ENCODE measurements at regions not wholly inside any gene's neighbourhood (a gene's known extent, or its start where the extent isn't known, plus 50 kb on each side); places are given as distances from the start of the nearest gene placed in this dataset.

DNA sequence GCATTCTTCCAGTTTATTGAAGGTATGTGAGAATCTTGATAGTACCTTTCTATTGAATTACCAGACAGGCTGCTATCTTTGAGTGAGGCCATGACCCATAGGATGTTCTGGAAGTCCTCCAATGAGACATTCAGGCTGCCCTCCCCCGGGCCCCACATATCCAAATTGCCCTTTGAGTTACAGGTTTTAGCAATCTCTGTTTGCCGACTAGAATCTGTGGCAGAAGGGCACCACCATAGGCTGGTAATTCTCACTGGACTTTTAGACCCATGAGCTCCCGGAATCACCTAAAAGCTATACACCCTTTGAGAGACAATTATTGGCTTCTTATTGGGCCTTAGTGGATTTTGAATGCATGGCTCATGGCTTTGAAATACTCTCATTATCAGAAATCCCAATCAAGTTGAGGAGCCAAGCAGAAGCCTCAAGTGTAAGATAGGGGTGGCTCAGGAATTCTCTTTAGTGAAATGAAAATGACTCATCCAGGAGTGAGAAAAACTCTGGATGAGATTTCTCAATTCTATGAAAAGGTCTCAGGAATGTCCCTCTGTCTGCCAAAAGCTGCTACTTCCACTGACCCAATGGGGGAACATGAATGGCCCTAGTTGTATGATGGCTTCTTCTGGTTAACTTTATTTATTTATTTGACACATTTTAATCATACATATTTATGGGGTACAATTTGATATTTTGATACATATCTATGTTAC, 172.1 kb upstream of the CSNK1A1L start:
- no peak for TF ChIP-seq MYC (IDR thresholded peaks at IDR 0.05; ENCODE audit: low read depth, low read length)
- TF ChIP-seq, protein P1, sequence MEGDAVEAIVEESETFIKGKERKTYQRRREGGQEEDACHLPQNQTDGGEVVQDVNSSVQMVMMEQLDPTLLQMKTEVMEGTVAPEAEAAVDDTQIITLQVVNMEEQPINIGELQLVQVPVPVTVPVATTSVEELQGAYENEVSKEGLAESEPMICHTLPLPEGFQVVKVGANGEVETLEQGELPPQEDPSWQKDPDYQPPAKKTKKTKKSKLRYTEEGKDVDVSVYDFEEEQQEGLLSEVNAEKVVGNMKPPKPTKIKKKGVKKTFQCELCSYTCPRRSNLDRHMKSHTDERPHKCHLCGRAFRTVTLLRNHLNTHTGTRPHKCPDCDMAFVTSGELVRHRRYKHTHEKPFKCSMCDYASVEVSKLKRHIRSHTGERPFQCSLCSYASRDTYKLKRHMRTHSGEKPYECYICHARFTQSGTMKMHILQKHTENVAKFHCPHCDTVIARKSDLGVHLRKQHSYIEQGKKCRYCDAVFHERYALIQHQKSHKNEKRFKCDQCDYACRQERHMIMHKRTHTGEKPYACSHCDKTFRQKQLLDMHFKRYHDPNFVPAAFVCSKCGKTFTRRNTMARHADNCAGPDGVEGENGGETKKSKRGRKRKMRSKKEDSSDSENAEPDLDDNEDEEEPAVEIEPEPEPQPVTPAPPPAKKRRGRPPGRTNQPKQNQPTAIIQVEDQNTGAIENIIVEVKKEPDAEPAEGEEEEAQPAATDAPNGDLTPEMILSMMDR (IDR thresholded peaks at IDR 0.05; ENCODE audit: low read depth, low read length) = no peak
- no peak for DNase-seq (ENCODE audit: low read depth)
- H3K4me3 ChIP-seq (ENCODE audit: low read depth, low read length) = no peak overlapping the region

DNA sequence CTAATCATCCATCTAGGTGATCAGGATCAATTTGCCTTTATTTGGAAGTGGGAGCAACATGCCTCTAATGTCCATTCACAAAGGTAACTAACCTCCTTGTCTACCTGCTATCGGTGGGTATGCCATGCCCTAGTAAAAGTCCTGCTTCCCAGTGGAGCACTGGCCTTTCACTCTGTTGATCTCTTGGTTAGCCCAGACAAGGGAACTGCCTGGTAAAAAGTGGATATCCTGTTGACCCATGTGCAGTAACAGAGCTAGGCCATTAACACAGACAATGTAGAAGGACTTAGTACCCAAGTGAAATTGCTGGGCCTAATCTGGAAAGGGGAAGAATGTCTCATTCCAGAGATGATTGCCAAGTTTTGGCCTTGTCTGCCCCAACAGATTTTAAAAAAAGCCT, 171.5 kb upstream of the CSNK1A1L start:
- TF ChIP-seq, protein P2, sequence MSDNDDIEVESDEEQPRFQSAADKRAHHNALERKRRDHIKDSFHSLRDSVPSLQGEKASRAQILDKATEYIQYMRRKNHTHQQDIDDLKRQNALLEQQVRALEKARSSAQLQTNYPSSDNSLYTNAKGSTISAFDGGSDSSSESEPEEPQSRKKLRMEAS (IDR thresholded peaks at IDR 0.05; ENCODE audit: low read depth, low read length) = no peak
- DNase-seq (ENCODE audit: low read depth) = no peak
- no peak overlapping the region for H3K4me3 ChIP-seq (ENCODE audit: low read depth, low read length)

DNA sequence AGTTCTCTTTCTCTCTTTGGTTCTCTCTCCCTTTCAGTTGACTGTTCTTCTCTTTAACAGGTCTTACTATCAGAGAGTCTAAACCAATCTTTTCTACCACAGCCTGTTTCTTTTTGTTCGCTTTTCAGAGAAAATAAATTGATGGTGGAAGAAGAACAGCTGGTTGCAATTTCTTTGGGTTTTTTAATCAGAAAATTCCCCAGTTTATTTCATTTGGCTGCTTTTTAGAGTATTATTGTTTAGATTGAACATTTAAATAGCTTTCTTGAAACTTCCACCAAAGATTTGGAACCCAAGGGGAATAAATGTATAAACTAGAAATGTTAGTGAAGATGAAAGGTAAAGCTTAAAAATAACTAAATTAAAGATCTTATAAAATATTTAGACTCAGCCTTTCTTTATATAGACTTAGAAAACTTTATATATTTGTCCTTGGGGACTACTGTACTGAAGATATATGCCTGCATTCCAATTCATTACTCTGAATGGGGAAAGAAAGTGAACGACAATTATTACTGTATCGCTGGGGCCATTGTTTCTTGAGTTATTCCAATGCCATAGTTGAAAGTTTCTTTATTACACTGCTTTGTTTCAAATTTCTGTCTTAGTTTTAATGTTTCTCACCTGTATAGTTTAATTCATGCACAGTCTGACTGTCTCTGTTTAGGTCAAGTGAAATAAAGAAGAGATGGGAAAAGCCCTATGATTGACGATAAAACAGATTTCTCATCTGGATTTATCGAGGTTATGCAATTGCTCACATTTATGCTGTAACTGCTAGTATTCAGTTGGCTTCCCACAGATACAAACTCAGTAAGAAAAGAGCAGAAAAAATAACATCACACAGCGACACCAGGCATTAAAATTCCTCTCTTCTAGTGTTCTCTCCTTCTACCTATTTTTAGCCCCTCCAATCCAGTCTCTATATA, 169.4 kb upstream of the CSNK1A1L start:
- DNase-seq (ENCODE audit: low read depth) = no peak
- no peak overlapping the region for H3K4me3 ChIP-seq (ENCODE audit: low read depth, low read length)
- TF ChIP-seq, protein P2 (IDR thresholded peaks at IDR 0.05; ENCODE audit: low read depth, low read length) = no peak
- TF ChIP-seq, protein P1 (IDR thresholded peaks at IDR 0.05; ENCODE audit: low read depth, low read length) = no peak

DNA sequence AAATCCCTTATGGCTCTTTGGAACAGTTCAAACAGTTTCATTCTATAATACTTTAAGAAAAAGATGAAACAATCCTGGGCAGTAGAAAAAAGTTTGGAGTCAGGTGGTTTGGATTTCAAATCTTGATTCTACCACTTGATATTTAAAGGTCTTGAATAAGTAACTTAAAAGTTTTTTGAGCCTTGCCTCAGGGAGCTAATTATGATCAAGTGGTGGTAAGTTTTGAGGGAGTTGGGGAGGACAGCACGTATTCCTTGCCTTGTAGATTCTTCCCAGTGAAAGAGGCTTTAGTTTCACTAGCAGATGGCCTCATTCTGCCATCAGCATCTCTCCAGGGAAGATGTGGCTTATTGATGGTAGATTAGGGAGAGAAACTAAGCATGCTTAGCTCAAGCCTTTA, 168.4 kb upstream of the CSNK1A1L start:
- DNase-seq (ENCODE audit: low read depth) = no peak
- no peak for TF ChIP-seq POLR2A (IDR thresholded peaks at IDR 0.05; ENCODE audit: extremely low read depth, insufficient read length)
- TF ChIP-seq MYC (IDR thresholded peaks at IDR 0.05; ENCODE audit: low read depth, low read length) = no peak
- TF ChIP-seq, protein P2 (IDR thresholded peaks at IDR 0.05; ENCODE audit: low read depth, low read length) = no peak
- TF ChIP-seq, protein P1 (IDR thresholded peaks at IDR 0.05; ENCODE audit: low read depth, low read length) = no peak
- H3K4me3 ChIP-seq (ENCODE audit: low read depth, low read length) = no peak overlapping the region

DNA sequence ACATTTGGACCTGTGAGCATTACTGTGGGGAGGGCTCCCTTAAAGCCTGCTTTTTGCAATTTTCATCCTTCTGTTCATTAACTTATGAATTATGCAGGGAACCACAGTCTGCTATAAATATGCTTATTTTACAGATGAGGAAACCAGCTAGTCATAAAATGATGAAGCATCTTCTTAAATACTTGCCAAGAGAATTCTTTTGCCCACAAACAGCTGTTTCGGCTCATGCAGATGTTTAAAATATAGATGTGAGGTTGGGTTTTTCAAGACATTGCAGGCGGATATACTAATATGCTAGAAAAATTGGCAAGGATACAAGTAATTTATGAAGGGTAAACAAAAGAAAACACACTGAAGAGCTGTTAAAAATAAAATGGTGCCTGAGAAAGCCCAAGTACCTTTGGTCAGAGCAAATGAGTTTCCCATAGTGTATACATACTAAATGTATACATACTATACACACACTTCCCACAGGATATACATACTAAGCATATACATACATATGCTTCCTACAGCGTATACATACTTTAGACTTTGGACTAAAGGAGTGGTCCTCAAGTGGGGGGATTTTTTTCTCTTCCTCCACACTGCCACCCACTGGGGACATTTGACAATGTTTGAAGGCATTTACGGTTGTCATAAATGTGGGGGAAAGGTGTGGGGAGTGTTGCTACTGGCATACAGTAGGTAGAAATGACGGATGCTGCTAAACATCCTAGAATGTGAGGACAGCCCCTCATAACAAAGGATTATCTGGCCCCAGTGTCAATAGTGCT, 164.9 kb upstream of the CSNK1A1L start:
- TF ChIP-seq, protein P2 (IDR thresholded peaks at IDR 0.05; ENCODE audit: low read depth, low read length) = no peak
- no peak overlapping the region for H3K4me3 ChIP-seq (ENCODE audit: low read depth, low read length)
- no peak for DNase-seq (ENCODE audit: low read depth)

DNA sequence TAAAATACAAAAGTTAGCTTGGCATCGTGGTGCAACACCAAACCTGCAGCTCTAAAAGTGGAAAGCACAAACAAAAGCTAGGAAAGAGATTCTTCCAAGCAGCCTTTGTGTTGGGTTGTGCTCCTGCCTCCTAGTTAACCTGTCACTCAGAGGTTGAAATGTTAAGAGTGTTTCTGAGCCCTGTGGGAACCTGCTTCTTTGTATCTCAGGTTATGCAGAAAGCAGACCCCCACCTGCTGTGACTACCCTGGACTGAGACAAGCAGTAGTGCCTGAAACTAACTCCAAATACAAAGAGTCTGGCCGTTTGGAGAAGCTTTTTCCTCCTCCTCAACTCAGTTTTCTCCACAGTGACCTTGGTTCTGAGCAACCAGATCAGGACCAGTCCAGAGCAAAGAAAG, 158.4 kb upstream of the CSNK1A1L start:
- no peak for DNase-seq (ENCODE audit: low read depth)
- no peak overlapping the region for H3K4me3 ChIP-seq (ENCODE audit: low read depth, low read length)
- TF ChIP-seq, protein P1 (IDR thresholded peaks at IDR 0.05; ENCODE audit: low read depth, low read length) = no peak
- TF ChIP-seq POLR2A (IDR thresholded peaks at IDR 0.05; ENCODE audit: extremely low read depth, insufficient read length) (no peak), MYC (IDR thresholded peaks at IDR 0.05; ENCODE audit: low read depth, low read length) (no peak)
- TF ChIP-seq, protein P2 (IDR thresholded peaks at IDR 0.05; ENCODE audit: low read depth, low read length) = no peak

All from NB4 (cell line).